ENCODE measurements at regions not wholly inside any gene's neighbourhood (a gene's known extent, or its start where the extent isn't known, plus 50 kb on each side); places are given as distances from the start of the nearest gene placed in this dataset.

GRCh38 chr12:75703131-75703530, 191.7 kb upstream of the KRR1 start:
- in situ Hi-C loops (cut with MboI) = no loop called here
- DNase-seq (ENCODE audit: extremely low read depth in 1 of 4, low spot score in 3 of 4) = no peak
- Histone ChIP-seq H3K4me2 (ENCODE audit: insufficient read depth, low read length) (no peak overlapping the region), H3K4me3 (no peak overlapping the region), H3K9ac (ENCODE audit: insufficient read depth in 1 of 2, low read depth in 2 of 2, low read length in 2 of 2) (no peak overlapping the region), H3K4me1 (replicated peaks in 1 of 2; ENCODE audit: control insufficient read depth in 2 of 2, insufficient read depth in 2 of 2, low read length in 2 of 2) (peaks cover 3 to 42% of the 10 kb centered on the region in 2 experiments; a peak in 4 of 5 replicates), H3K9me1 (ENCODE audit: control insufficient read depth, insufficient read depth, low read length) (no peaks in the 10 kb centered on the region), H3K36me3 (ENCODE audit: control insufficient read depth, insufficient read depth, low read length) (no peaks in the 10 kb centered on the region), H3K79me2 (ENCODE audit: control insufficient read depth, insufficient read depth, low read length) (no peaks in the 10 kb centered on the region), H4K20me1 (replicated peaks; ENCODE audit: control insufficient read depth, insufficient read depth, low read length) (no peaks in the 10 kb centered on the region), H3K27ac (ENCODE audit: extremely low read depth, low read depth, low read length) (no peak overlapping the region), H3K9me3 (replicated peaks; ENCODE audit: control insufficient read depth, insufficient read depth, low read depth, low read length) (no peaks in the 10 kb centered on the region), H3K27me3 (ENCODE audit: control insufficient read depth in 2 of 2, insufficient read depth in 2 of 2, low read length in 2 of 2) (no peaks in the 10 kb centered on the region), H2AFZ (ENCODE audit: low read depth, low read length) (peak overlapping the region; percentile 24; the same call in 1 of the 2 replicates)
- no peak for FAIRE-seq
- CTCF ChIA-PET (ENCODE audit: low intra/inter-chr PET ratio) = no interaction called here
- TF ChIP-seq ZNF24 (IDR thresholded peaks at IDR 0.05) (no peak), CBX8 (IDR thresholded peaks at IDR 0.05; ENCODE audit: borderline replicate concordance, extremely low read depth, low read depth, low read length, poor library complexity, severe bottlenecking) (no peak), TCFL5 (CRISPR knock-in tag; conservative IDR thresholded peaks at IDR 0.05) (no peak), KAT2B (IDR thresholded peaks at IDR 0.05; ENCODE audit: low read depth, low read length) (no peak), EHMT2 (IDR thresholded peaks at IDR 0.05) (no peak)
- TF ChIP-seq, protein P1, sequence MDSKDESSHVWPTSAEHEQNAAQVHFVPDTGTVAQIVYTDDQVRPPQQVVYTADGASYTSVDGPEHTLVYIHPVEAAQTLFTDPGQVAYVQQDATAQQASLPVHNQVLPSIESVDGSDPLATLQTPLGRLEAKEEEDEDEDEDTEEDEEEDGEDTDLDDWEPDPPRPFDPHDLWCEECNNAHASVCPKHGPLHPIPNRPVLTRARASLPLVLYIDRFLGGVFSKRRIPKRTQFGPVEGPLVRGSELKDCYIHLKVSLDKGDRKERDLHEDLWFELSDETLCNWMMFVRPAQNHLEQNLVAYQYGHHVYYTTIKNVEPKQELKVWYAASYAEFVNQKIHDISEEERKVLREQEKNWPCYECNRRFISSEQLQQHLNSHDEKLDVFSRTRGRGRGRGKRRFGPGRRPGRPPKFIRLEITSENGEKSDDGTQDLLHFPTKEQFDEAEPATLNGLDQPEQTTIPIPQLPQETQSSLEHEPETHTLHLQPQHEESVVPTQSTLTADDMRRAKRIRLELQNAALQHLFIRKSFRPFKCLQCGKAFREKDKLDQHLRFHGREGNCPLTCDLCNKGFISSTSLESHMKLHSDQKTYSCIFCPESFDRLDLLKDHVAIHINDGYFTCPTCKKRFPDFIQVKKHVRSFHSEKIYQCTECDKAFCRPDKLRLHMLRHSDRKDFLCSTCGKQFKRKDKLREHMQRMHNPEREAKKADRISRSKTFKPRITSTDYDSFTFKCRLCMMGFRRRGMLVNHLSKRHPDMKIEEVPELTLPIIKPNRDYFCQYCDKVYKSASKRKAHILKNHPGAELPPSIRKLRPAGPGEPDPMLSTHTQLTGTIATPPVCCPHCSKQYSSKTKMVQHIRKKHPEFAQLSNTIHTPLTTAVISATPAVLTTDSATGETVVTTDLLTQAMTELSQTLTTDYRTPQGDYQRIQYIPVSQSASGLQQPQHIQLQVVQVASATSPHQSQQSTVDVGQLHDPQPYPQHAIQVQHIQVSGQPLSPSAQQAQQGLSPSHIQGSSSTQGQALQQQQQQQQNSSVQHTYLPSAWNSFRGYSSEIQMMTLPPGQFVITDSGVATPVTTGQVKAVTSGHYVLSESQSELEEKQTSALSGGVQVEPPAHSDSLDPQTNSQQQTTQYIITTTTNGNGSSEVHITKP (IDR thresholded peaks at IDR 0.05; ENCODE audit: partially characterized antibody) = no peak
- TF ChIP-seq, protein P2, sequence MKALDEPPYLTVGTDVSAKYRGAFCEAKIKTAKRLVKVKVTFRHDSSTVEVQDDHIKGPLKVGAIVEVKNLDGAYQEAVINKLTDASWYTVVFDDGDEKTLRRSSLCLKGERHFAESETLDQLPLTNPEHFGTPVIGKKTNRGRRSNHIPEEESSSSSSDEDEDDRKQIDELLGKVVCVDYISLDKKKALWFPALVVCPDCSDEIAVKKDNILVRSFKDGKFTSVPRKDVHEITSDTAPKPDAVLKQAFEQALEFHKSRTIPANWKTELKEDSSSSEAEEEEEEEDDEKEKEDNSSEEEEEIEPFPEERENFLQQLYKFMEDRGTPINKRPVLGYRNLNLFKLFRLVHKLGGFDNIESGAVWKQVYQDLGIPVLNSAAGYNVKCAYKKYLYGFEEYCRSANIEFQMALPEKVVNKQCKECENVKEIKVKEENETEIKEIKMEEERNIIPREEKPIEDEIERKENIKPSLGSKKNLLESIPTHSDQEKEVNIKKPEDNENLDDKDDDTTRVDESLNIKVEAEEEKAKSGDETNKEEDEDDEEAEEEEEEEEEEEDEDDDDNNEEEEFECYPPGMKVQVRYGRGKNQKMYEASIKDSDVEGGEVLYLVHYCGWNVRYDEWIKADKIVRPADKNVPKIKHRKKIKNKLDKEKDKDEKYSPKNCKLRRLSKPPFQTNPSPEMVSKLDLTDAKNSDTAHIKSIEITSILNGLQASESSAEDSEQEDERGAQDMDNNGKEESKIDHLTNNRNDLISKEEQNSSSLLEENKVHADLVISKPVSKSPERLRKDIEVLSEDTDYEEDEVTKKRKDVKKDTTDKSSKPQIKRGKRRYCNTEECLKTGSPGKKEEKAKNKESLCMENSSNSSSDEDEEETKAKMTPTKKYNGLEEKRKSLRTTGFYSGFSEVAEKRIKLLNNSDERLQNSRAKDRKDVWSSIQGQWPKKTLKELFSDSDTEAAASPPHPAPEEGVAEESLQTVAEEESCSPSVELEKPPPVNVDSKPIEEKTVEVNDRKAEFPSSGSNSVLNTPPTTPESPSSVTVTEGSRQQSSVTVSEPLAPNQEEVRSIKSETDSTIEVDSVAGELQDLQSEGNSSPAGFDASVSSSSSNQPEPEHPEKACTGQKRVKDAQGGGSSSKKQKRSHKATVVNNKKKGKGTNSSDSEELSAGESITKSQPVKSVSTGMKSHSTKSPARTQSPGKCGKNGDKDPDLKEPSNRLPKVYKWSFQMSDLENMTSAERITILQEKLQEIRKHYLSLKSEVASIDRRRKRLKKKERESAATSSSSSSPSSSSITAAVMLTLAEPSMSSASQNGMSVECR (CRISPR knock-in tag; IDR thresholded peaks at IDR 0.05) = no peak
- TF ChIP-seq, protein P3, sequence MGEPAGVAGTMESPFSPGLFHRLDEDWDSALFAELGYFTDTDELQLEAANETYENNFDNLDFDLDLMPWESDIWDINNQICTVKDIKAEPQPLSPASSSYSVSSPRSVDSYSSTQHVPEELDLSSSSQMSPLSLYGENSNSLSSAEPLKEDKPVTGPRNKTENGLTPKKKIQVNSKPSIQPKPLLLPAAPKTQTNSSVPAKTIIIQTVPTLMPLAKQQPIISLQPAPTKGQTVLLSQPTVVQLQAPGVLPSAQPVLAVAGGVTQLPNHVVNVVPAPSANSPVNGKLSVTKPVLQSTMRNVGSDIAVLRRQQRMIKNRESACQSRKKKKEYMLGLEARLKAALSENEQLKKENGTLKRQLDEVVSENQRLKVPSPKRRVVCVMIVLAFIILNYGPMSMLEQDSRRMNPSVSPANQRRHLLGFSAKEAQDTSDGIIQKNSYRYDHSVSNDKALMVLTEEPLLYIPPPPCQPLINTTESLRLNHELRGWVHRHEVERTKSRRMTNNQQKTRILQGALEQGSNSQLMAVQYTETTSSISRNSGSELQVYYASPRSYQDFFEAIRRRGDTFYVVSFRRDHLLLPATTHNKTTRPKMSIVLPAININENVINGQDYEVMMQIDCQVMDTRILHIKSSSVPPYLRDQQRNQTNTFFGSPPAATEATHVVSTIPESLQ (CRISPR knock-in tag; IDR thresholded peaks at IDR 0.05) = no peak
- BruUV-seq (replicated peaks) = no TSS peak
- POLR2A ChIA-PET = no interaction called here
- intact Hi-C loops (cut with micrococcal nuclease) = loop anchor here (10.0 kb wide), 1 partner anchor 192 kb away; no protein-coding TSS in a partner anchor
- ATAC-seq = no peak
